HG03342 (cell line): ENCODE measurements at regions not wholly inside any gene's neighbourhood (a gene's known extent, or its start where the extent isn't known, plus 50 kb on each side); places are given as distances from the start of the nearest gene placed in this dataset.
"Not testable (repeated sequence)": the region's sequence is repeated elsewhere in the genome, so short reads cannot be mapped to it uniquely, and the experiment has no call there.

ENCODE experiments used
- ATAC-seq: cut with Tn5 transposase; IDR thresholded peaks from one replicate; pipeline ENCODE4 v1.9.1; 2021; ENCODE audit warnings: mild to moderate bottlenecking, moderate library complexity; ENCODE audit not compliant: unreplicated experiment

DNA sequence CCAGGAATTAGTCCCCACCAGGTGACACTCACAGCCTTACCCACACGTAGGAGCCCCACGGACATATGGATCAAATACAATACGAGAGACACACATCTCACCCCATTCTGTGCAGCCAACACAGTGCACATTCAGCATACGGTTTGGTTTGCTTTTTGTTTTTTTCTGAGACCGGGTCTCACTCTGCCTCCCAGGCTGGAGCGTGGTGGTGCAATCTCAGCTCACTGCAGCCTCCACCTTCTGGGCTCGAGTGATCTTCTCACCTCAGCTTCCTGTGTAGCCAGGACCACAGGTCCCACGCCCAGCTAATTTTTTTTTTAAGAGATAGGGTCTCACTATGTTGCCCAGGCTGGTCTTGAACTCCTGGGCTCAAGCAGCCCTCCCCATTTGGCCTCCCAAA, 102.8 kb downstream of the POTEB start:
- ATAC-seq = not testable (repeated sequence)

DNA sequence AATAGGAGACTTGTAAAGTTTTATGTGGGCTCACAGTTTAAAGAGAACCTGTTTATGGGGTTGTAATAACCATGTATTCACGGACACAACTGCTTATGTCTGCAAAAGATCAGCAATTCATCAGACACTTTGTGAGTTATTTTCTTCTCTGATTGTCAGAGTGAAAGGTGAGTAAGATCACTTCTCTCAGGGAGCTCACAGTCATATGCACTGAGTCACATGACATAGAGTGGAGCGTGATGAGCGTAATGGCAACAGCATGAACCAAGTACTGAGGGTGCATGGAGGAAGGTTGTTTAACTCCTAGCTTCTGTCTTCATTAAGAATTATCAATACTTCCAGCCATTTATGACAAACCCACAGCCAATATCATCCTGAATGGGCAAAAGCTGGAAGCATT, 111.0 kb downstream of the POTEB start:
- not testable (repeated sequence) for ATAC-seq

DNA sequence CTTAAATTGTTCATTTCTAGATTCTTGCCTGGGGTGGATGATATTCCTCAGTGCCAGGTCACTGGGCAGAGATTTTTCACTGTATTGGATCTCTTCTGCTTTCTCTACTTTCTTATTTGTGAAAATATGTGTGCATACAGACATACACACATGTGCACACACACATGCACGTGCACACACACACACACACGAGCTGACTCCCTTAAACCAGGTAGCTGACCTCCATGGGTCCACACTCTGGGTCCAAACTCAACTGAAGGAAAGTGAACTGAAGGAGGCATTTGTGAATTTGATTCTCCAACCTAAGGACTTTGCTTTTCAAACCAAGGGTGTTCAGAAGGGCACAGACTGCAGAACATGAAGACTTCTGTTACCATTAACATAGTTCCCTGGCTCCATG, 113.8 kb downstream of the POTEB start:
- not testable (repeated sequence) for ATAC-seq

DNA sequence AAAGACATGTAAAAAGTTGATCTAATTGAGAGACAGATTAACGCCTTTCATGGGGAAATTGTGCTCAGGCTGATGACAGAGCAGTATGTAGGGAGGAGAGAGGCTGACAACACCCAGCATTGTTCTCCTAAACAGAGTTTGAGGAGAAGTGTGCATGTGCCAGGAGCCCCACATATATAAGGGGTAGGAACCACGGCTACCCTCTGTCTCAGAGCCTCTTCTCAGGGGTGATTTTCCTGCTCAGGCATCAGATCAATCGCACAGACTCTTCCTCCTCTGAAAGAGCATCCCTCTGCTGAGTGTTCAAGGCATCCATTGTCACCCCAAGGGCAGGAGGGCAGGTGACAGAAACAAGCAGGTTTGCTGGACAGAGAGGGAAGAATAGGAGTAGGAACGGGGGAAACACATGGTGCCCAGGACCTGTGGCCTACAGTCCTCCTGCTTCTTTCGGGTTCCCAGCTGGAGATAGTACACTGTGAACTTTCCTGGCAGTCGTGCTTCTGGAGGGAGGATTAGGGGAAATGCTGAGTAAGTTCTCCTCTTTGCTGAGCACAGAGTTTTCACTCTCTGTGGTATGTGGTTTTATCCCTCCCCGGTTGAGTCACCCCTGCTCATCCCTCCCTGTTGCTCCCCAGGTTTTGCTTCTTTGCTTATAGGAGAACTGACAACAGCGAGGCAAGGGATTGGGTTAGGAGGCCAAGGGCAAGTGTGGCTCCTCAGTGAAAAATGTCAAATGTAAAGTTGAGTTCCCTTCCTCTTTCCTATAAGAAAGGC, 117.1 kb downstream of the POTEB start:
- ATAC-seq = not testable (repeated sequence)

DNA sequence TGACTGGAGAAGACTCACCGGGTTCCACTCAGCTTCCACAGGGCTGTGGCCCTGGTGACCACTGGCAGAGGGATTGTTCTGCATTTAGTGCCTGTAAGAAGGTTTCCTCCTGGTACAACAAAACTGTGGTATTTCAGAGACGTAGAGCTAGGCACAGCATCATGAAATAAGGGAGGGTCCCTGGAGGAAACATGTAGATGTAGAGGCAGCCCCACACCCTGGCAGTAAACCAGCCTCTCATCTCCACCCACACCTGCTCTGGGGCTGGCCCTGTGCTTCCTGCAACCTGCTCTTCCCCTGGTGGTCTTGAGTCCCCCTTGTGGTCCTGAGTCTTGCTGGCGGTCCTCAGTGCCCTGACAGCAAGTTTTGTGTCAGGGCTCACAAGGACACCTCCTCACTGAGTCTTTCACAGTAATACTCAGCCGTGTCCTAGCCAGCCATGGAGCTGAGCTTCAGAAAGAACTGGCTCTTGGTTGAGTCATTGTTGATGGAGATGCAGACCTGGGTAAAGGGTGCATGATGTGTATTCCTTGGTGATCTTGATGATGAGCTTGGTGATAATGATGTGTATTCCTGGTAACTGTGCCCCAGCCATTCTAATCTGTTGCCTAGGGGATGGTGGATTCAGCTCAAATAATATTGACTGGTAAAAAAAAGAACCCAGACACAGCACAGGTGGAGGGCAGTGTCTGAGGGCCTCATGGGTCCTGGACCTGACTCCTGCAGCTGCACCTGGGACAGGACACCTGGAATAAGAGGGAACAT, 118.0 kb downstream of the POTEB start:
- ATAC-seq = not testable (repeated sequence)

DNA sequence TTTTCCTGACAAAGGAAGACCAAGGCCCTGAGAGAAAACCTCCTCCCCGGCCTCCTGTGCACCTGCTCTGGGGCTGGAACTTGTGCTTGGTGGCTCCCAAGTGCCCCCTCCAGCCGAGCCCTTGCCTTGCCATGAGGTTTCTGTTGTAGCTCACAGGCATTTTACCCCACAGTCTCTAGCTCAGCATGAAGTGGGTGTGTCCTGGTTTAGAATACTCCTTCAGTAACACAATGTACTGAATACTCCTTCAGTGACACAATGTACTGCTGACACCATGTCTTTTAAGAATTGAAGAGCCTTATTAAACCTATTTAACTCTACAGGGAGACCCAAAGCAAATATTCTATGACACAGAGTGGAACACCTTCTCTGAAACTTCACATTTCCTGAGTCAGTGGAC, 123.7 kb downstream of the POTEB start:
- ATAC-seq = not testable (repeated sequence)

DNA sequence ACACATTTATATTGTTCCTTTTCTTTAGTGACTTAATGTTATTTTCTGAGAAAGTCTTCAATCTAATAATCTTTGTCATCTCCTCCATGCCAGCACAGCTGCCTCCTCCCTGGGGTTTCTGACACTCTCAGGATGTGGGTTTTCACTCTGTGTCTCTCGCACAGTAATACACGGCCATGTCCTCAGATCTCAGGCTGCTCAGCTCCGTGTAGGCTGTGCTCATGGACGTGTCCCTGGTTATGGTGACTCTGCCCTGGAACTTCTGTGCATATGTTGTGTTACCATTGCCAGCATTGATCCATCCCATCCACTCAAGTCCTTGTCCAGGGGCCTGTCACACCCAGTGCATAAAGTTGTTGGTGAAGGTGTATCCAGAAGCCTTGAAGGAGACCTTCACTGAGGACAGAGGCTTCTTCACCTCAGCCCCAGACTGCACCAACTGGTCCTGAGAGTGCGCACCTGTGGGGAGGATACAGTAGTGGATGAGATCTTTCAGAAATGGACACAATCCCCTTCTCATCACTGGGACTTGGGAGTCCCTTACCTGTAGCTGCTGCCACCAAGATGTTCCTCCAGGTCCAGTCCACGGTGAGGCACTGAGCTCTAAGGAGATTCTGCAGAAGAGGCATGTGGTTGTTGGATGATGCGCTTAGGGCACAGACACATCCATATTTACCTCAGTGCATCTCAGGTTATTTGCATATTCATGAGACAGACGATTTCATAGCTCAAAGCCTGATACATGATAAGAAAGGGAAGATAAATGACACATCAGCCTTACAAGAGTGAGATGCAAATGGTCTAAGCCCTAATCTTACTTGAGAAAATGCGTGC, 125.2 kb downstream of the POTEB start:
- not testable (repeated sequence) for ATAC-seq

DNA sequence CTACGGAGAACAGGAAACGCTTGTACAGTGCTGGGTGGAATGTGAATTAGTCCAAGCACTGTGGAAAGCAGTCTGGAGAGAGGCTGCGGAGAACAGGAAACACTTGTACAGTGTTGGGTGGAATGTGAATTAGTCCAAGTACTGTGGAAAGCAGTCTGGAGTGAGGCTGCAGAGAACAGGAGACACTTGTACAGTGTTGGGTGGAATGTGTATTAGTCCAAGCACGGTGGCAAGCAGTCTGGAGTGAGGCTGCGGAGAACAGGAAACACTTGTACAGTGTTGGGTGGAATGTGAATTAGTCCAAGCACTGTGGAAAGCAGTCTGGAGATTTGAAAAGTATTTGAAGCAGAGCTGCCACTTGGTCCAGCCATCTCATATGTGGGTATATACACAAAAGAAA, 128.4 kb downstream of the POTEB start:
- not testable (repeated sequence) for ATAC-seq

DNA sequence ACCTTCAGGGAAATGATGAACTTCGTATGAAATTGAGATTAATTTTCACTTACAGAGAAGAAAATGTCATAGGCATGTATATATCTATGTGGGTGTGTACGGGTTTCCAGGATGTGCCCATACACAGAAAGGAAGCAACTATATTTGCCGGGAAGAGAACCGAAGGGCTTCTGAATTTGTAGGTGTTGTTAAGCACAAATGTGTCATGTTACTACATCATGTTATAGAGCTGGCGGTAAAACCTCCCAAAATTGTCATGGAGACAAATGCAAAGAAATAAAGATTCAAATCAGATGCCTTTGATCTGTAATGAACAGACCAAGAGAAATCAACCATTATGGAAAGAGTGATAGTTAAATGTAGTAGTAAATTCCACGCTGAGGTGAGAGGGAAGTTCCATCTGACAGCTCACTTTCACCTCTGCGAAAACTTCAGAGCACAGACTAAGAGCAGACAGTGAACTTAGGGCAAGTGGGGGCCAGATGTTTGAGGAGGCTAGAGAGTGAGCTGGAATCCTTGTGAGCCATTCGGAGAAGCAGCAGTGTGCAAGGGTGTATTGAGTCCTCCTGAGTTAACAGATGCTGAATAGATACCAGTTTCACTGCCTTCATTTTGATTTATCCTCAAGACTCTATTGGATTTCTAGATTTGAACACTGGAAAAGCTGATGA, 133.2 kb downstream of the POTEB start:
- ATAC-seq = not testable (repeated sequence)

DNA sequence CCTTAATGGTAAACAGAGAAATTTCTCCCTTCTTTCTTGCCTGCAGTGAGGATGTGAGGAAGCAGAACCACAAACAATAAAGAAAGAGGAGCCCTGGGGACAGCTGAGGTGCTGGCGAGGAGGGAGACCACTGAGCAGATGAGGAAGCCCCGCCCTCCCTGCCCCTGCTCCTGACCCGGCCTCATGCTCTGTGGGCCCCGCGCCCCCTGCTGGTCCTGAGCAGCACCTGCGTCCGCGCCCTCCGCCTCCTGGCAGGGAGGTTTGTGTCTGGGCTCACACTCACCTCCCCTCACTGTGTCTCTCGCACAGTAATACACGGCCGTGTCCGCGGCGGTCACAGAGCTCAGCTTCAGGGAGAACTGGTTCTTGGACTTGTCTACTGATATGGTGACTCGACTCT, 135.5 kb downstream of the POTEB start:
- ATAC-seq = peak; percentile 76

DNA sequence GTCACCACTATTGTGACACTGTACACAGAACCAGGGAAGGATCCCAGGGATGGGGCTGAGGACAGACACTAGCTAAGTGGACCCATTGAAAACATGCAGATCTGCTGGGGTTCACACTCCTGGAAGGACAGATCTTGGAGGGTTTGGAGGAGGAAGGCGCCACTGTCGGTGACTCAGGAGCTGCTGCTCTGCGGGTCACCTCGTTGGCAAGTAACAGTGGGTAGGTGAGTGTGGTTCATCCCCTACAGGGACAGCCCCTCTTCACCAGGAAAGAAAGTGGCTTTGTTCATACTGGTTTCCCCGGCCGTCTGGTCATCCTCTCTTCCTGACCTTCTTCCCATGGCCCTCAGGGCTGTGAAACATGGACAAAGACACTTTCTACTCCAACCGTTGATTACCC, 139.5 kb downstream of the POTEB start:
- not testable (repeated sequence) for ATAC-seq

DNA sequence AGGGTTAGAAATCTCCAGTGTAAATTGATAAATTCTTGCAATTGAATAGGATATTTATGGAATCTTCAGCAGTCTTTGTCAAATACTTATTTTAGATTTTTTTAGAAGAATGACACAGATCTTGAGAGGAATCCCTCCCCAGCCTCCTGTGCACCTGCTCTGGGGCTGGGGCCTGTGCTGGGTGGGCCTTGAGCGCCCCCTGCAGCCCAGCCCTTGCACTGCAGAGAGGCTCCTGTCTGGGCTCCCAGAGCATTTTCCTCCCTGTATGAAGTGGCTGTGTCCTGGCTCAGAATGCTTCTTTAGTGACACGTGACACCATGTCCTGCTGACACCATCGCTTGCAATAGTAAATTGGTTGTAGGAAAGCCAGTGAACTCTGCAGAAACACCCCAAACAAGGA, 141.1 kb downstream of the POTEB start:
- ATAC-seq = not testable (repeated sequence)

DNA sequence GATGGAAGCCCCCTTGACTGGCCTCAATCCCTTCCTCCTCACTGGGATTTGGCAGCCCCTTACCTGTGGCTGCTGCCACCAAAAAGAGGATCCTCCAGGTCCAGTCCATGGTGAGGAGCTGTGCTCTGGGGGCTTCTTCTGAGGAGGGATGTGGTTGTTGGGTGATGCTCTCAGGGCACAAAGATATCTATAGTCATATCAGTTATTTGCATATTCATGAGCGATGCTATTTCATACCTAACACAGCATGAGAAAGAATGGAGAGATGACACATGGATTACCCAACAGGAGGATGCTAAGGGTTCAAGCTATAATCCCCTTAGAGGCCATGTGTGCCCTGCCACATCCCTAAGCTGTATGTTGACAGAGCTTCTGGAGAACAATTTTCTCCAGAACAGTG, 141.7 kb downstream of the POTEB start:
- not testable (repeated sequence) for ATAC-seq

DNA sequence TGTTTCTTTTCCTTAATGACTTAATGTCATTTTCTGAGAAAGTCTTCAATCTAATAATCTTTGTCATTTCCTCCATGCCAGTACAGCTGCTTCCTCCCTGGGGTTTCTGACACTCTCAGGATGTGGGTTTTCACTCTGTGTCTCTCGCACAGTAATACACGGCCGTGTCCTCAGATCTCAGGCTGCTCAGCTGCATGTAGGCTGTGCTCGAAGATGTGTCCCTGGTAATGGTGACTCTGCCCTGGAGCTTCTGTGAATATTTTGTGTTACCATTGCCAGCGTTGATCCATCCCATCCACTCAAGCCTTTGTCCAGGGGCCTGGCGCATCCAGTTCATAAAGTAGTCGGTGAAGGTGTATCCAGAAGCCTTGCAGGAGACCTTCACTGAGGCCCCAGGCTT, 142.2 kb downstream of the POTEB start:
- ATAC-seq = not testable (repeated sequence)

DNA sequence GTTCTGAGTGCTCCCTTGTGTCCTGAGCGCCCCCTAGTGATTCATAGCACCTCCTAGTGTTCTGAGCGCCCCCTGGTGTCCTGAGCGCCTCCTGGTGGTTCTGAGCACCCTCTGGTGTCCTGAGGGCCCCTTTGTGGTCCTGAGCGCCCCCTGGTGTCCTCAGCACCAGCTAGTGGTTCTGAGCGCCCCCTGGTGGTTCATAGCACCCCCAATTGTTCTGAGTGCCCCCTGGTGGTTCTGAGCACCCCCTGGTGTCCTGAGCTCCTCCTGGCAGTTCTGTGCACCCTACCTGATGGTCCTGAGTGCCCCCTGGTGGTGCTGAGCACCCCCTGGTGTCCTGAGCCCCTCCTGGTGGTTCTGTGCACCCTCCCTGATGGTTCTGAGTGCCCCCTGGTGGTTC, 146.0 kb downstream of the POTEB start:
- ATAC-seq = peak; percentile 58

DNA sequence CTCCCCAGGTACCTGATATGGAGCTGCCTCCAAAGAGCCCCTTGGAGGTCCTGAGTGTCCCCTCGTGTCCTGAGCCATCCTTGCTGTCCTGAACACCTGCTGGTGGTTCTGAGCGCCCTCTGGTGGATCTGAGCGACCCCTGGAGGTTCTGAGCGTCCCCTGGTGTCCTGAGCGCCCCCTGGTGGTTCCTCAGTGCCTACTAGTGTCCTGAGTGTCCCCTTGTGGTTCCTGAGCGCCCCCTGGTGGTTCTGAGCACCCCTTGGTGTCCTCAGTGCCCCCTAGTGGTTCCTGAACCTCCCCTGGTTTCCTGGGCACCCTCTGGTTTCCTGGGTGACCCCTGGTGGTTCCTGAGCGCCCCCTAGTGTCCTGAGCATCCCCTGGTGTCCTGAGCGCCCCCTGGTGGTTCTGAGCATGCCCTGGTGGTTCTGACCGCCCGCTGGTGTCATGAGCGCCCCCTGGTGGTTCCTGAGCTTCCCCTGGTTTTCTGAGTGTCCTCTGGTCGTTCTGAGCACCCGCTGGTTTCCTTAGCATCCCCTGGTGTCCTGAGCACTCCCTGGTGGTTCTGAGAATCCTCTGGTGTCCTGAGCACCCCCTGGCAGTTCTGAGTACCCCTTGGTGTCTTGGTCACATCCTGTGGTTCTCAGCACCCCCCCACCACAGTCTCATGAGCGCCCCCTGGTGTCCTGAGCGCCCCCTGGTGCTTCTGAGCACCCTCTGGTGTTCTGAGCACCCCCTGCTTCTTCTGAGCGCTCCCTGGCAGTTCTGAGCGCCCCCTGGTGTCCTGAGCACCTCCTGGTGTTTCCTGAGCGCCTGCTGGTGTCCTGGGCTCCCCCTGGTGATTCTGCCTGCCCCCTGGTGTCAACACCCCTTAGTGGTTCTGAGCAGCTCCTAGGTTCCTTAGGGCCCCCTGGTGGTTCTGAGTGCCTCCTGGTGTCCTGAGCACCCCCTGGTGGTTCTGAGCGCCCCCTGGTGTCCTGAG, 146.8 kb downstream of the POTEB start:
- ATAC-seq = peak; percentile 75

DNA sequence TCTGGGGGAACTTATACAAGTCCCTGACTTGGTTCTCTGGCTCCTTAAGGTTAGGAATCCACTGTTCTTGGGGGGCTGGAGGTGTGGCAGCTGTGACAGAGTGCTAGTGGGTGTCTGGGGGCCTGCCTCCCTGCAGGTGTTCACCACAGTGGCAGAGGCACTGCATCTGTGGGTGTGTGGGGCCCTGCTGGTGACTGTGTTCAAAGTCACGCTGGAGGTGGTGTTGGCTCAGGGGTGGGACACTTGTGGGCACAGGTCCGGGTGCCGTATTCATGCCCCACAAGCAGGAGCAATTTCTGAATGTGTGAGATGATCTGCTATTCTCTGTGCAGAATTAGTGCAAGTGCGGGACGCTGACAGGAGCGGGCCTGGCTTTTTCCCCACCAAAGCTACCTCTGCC, 152.5 kb downstream of the POTEB start:
- not testable (repeated sequence) for ATAC-seq

DNA sequence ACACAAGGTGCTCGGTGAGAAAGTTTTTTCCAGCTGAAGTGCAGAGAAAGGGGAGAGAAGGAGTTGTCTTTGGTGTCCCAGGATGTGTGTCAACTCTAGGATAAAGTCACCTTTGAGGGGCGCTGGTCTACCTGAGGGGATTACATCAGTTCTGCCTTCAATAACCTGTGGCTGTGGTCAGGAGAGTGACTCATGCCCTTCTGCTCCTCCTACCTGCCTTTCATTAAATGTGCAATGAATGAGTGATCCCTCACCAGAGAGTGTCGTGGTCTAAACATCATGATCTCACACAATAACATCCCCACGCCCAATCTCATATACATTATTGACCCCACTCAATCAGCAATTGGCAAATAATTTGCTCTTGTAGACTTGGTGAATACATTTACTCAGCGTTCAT, 156.4 kb downstream of the POTEB start:
- ATAC-seq = not testable (repeated sequence)

DNA sequence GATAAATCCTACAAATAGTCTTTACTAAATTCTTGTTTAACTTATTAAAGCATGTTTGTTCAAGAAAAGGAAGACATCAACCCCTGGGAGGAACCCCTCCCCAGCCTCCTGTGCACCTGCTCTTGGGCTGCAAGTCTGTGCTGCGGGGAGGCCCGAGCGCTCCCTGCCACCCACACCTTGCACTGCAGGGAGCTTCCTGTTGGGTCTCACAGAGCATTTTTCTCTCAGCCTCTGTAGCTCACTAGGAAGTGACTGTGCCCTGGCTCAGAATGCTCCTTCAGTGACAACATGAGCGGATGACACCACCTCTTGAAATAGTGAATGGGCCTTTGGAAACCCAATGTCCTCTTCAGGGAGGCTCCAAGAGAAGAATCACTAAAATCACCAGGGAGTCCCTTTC, 158.8 kb downstream of the POTEB start:
- peak; percentile 65 for ATAC-seq

DNA sequence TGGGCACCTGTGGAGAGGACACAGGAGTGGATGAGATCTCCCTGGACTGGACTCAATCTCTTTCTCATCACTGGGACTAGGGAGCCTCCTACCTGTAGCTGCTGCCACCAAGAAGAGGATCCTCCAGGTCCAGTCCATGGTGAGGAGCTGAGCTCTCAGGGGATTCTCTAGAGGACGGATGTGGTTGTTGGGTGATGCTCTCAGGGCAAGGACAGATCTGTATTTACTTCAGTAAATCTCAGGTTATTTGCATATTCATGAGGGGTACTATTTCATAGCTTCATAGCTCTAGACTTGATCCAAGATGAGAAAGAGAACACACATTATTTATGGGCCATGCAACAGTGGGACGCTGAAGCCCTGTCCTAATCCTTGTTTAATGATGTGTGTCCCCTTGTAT, 159.4 kb downstream of the POTEB start:
- peak; percentile 67 for ATAC-seq
